ENCODE measurements at regions not wholly inside any gene's neighbourhood (a gene's known extent, or its start where the extent isn't known, plus 50 kb on each side); places are given as distances from the start of the nearest gene placed in this dataset.
"Not testable (repeated sequence)": the region's sequence is repeated elsewhere in the genome, so short reads cannot be mapped to it uniquely, and the experiment has no call there.

DNA sequence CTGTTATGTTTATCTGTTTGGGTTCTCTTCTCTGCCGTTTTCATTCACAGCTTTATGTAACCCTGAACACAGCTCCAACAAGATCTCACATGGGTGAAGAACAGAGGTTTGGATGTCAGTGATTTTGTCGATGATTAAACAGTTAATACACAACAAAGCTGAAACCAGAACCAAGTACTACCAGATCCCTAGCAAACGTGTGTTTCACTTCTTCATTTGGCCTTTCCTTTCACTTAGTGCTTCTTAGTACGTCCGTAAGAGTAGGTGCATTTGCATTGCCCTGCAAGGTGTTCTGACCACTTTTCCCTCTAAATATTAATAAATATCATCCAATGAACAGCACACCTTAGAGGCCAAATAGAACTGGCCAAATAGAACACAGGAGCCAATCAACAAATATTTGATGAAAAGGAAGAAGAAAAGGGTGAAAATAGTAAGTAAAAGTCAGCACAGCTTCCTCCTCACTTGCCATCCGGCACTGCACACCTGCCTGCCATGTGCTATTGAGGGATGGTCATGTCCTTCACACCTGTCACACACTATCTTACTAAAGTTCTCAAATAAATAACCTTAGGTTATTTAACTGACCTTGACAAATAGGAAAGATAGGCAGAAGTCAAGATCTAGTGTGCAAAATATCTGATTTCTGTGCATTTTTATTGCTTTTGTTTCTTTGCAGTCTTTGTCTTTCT is 252.6 kb upstream of the ANKRD30A start:
- DNase-seq (ENCODE audit: low spot score), result no peak

DNA sequence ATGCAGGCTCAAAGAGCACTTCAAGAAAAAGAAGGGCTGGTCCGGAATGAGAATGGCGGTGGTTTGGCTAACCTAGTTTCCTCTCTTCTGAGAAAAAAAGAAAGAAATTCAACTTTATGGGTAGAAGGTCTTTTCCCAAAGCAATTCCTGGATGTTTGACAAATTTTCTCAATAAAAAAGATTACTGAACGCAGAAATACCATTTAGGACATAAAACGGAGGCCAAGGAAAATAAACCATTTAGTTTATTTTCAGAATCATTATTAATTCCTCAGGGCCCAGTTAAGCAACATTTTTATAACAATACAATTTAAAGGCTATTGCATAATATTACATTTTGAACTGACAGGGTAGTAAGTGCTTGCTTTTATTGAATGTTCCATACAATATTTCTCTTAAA is 284.6 kb upstream of the ANKRD30A start:
- DNase-seq (ENCODE audit: low spot score), result no peak

DNA sequence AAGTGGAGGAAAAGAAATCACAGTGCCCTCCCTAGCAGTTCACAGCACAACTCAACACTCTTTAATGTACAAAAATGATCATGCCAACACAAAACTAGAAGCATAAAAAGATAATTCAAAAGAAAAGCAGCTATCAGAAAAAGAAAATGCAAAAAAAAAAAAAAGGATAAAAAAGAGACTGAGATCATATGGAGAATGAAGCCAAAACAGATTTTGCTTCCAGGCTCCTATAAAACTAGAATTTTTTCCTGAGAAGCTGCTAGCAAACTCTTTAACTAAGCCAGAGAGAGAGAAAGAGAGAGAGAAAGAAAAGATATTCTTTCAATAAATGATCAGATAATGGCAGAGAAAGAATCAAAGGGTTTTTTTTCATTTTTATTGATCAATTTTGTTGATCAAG is 288.0 kb upstream of the ANKRD30A start:
- no peak for DNase-seq (ENCODE audit: low spot score)

DNA sequence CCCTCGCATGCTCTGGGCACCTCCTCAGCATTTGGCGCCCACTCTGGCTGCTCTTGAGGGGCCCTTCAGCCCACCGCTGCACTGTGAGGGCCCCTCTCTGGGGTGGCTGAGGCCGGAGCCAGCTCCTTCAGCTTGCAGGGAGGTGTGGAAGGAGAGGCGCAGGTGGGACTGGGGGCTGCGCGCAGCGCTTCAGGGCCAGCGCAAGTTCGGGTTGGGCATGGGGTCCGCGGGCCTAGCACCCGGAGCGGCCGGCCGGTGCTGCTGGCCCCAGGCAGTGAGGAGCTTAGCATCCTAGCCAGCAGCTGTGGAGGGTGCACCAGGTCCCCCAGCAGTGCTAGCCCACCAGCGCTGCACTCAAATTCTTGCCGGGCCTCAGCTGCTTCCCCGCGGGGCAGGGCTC is 305.6 kb upstream of the ANKRD30A start:
- DNase-seq (ENCODE audit: low spot score), result no peak

DNA sequence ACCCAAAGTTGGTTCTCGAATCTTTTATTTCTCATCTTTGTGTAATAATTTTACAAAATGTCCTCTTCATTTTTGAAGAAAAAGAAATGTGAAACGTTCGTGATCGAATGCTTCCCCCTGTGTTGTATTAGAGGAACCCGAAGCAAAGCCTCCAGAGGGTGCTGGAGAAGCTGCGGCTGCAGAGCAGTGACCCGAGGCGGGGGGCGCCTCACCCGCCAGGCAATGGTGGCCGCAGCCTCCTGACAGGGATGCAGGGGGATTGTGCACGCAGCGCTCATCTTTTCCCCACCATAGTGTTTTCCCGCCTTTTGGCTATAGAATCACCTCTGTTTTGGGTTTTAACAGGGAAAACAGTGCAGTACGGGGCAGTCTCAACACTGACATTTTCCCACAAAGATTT is 307.5 kb upstream of the ANKRD30A start:
- DNase-seq (ENCODE audit: low spot score), result no peak

DNA sequence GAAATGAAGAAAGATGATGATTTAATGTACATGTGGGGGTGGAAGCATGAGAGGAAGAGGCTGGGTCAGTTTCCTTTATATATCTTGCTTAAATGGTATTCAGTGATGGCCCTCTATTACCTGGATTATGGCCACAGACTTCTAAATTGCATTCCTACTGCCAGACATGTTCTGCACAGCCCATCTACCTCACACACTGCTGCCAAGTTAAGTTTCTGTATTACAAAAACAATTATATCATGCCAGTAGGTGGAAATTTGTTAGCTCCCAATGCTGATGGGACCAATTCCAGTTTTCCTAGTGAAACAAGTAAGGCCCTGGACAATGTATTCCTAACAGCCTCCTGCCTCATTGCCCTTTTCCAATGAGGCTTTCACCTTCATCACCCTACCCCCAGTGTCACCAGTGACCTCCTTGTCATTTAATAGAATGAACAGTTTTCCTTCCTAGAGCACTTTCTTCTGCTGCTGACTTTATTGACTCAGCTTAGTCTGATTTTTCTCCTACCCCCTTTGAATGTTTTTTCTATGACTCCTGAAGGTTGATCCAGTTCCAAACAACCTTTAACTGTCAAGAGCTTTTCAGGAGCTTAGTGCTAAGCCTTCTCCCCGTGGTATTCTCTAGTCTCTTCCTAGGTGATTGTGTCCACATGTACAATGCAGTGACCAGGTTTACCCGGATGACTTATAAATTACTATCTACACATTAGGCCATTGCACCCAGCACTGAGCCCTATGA is 316.6 kb upstream of the ANKRD30A start:
- no peak for DNase-seq (ENCODE audit: low spot score)

DNA sequence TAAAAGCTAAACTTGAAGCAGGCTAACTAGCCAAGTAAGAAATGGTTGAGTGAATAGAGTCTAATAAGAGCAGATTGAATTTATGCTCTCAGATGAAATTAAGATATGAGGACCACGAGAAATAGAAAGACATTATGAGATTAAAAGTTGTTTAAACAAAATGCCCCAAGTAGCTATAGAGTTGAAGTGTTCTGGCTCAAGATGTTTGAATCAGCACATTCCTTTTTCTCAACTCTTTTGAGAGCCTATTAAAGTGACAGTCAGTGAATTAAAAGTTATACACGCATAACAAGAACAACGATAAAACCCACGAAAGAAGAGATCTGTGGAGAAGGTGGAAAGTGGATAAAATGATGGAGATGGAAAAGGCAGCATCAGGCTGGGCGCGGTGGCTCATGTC is 322.2 kb upstream of the ANKRD30A start:
- no peak for DNase-seq (ENCODE audit: low spot score)

DNA sequence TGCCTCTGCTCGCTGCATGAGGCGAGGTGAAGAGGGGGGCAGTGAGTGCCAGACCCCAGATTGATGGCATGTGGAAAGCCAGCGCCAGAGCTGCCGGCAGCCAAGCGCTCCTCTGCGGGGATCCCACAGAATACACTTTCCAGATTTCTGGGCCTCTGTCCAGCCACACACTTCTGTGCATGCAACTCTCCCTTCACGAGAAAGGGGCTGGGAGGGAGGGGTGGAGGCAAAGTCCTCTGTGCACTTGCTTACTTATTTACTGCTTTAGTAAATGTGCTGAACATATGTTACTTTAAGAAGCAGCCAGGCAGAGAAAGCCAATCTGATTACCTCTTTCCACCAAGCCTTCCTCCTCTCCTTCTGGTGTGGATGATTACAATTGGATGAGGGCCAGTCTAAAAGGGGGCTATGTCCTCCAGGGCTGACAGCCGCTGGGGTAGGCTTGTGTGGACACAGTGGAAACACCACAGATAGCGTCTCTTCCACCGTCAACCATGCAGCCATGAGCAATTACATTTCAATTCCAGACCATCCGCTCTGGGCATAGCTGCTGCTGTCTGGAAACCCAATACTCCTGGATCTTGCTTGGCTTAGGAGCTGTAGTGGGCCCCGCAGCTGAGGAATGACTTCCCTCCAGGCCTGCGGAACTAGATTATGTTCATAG is 322.8 kb upstream of the ANKRD30A start:
- peak; percentile 36 for DNase-seq (ENCODE audit: low spot score)

DNA sequence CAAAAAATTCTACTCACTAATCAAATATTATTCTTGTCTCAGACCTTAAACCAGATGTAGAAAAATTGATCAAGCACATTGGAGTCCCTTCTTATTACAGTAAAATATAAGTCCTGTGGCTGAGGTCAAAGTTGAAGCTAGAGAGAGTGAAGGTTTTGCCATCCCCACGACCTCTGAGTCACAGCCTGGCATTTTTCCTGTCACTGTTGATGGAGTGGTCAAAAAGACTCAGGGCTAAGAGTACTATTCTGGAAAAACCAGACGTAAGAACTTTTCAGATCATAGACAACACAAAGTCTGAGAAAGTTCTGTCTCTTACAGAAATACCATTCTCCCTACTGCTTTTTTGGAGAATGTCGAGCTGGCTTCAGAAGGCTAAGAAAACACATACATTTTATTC is 323.7 kb upstream of the ANKRD30A start:
- DNase-seq (ENCODE audit: low spot score), result no peak

DNA sequence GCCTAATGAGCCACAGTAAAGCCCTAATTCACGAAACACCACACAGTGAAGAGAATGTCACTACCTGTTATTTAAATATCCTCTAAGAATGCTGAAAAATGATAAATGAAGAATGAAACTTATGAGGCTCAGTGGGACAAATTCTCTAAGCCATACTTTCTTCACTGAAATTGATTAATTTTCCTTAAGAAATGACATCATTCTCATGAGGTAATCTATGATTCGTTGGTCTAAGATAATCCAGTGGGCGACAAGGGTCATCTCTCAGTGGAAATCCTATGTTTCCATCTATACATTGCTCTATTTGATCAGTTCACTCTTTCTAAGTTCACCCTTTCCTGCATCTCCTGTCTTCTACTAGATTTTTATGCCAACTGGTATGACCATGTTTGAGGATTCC is 330.4 kb upstream of the ANKRD30A start:
- DNase-seq (ENCODE audit: low spot score), result no peak

DNA sequence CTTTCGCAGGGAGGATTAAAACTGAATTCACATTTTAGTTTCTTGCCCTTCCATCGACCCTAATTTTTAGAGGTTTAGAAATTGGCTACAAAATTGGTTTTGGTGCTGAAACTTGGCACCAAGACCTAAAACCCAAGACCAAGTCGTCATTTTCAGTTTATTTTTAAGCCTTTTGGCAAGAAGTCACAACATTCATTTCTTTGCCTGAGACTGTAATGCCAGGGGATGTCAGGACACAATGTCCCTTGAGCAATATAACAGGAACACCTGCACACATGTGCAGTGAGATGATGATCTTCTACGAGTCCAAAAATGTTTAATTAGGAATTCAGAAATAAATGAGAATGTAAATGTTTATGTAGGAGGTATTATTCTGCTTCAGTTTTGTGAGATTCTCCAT is 335.4 kb upstream of the ANKRD30A start:
- no peak for DNase-seq (ENCODE audit: low spot score)

DNA sequence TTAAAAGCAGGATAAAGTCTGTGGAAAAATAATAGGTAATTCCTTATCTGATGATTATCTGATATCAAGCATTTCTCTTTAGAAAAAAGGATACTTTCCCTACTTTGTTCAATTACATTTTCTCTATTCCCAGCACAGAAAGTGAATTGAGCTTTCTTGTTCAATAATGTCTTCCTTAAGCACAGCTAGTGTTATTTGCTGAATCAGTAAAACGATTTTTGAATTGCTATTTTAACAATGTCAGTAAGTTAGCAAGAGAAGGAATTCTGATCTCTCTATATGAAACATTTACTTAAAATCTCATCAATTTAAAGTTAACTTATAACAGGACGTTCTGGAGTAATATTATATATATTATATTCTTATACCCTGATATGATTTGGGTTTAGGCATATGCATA is 337.2 kb upstream of the ANKRD30A start:
- DNase-seq (ENCODE audit: low spot score), result no peak

DNA sequence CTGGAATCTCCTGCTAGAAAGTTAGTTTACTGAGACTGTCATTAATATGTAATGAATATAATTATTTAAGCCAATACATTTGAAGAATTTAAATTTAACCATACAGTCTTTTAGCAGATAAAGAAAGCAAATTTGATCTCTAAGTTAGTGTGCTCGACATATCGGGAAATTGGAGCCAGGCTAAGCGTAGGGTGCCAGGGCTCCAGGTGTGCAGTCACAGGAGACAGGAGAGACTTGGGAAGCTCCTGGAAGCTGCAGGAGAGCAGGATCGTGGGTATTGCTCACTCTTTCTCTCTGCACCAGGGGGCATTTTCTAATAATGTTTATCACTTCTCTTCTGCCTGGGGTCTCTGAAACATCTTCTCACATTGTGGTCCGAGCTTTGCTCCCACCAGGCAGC is 342.0 kb upstream of the ANKRD30A start:
- no peak for DNase-seq (ENCODE audit: low spot score)

DNA sequence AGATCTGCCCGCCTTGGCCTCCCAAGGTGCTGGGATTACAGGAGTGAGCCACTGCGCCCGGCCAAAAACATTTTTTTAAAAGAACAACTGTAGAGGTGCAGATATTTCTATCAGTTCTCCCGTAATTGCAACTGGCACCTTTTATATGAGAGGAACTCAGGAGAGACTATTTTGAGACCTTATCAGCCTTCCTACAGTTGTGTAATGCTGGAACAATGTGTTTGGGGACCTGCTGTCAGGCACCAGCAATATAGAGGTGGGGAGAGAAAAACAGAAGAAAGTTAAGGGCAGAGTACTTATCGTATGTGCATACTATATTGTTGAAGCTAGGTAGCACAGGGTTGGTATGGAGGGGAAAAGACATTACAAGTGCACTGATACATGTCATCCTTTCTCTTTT is 343.8 kb upstream of the ANKRD30A start:
- no peak for DNase-seq (ENCODE audit: low spot score)

DNA sequence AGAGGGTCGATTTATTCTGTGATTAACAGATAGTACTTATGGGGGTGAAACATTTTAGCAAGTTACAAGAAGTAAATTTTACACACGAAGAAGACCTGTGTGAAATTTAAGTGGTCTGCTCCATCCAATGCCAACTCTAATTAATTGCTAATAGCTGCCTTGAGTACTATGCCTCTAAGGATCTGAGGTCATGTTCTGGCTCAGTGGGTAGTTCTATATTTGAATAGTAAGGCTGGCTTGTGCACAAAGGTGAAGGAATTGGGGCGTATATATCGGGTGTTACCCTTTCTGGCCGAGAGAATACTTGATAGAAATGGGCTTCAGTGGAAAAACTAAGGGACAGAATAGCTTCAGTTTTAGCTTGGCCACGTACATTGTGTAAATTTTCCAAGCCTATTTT is 345.2 kb upstream of the ANKRD30A start:
- no peak for DNase-seq (ENCODE audit: low spot score)

DNA sequence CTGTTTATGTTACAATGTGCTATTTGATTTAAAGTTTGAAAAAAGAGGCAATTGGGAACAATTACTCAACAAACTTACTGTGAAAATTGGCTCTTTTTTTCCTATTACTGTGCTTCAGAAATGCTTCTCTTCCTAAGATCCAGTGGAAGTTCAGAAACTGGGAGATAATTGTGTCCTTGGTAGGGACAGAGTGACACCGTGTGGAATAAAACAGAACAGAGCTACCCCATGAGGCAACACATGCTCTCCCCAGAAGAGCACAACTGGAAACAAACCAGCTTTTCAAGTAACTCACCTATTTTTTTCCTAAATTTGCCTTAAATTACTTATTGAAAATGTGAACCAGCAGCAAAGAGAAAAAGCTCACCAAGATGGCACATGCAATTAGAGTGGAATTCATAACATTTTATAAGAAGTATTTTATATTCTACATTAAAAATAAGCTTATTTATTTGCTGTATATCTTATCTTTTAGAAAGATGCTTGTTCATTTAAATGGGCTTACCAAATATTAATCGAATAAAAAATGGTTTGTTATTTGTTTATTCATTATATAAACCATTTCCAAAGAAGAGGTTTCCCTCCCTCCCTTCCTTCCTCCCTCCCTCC is 346.1 kb upstream of the ANKRD30A start:
- DNase-seq (ENCODE audit: low spot score), result peak; percentile 25

DNA sequence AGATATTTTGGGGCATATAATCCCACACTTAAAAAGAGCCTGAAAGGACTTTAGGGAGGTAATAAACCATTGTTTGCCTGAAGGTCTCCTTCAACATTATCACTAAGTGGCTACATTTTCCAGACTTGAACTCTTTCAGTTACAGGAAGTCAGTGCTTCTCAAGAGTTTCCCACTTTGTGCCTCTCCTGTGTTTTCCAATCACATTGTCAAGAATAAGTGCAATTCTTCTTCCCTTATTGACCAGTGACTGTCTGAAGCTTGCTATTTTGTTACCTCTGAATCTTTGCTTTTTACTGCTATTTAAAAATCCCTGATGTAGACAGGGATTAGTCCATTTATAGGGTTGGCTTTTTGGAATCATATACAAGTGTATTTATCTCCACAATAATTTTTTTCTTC is 346.7 kb upstream of the ANKRD30A start:
- no peak for DNase-seq (ENCODE audit: low spot score)

DNA sequence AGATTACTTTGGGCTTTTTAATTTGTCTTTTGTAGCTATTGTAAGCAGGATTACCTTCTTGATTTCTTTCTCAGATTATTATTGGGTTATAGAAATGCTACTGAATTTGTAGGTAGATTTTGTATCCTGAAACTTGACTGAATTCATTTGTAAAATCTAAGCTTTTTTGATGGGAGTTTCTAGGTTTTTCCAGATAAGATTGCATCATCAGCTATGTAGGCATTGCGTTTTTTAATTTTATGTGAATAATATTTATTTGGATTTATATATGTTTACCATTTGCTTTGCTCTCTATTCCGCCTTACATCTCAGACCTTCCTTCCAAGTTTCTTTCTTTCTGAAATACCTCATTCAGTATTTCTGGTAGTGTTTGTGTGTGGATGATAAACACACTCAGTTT is 351.7 kb upstream of the ANKRD30A start:
- DNase-seq (ENCODE audit: low spot score), result no peak

DNA sequence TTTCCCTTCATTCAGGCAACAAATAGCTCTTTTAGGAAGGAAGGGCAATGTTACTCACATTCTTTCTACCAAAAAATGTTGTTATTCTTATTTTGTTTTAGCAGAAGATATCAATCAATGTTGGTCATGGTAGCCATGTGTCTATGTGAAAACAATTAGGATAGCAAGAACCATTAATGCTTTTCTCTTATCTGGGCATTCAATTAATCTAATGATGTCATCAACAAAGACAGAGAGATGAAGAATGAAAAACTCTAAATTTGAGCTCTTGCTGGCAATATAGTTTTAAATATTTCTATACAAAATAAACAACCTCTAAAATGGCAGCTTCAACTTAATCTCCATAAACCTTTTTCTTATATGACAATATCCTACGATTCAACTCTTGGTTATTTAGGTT is 353.7 kb upstream of the ANKRD30A start:
- no peak for DNase-seq (ENCODE audit: low spot score)

DNA sequence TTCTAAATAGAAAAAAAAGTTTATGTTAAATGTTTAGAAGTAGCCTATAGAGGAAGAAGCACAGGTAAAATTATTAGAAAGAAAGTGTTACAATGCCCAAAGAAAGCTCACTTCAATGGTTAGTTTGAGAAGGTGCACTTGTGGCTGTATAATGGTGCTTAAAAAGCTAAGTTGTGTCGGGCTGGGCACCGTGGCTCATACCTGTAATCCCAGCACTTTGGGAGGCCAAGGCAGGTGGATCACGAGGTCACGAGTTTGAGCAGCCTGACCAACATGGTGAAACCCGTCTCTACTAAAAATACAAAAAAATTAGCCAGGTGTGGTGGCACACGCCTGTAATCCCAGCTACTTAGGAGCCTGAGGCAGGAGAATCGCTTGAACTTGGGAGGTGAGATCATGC is 355.7 kb upstream of the ANKRD30A start:
- not testable (repeated sequence) for DNase-seq (ENCODE audit: low spot score)

DNA sequence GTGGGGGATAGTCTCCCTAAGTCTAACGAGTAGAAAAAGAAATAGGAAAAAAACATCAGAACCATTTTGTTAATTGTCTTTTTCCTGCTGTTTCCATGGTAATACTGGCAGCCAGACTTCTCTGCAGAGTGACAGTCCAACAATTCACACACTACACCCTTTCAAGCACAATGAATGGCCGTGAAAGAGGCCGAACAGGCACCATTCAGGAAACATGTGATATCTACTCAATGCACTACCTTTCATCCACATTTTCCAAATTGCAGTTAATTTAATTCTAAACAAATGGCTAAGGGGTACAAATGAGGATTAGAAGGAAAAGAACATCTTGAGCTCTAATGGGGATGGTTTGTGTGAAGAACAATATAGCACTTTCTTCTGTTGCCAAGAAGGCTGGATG is 358.5 kb upstream of the ANKRD30A start:
- no peak for DNase-seq (ENCODE audit: low spot score)

DNA sequence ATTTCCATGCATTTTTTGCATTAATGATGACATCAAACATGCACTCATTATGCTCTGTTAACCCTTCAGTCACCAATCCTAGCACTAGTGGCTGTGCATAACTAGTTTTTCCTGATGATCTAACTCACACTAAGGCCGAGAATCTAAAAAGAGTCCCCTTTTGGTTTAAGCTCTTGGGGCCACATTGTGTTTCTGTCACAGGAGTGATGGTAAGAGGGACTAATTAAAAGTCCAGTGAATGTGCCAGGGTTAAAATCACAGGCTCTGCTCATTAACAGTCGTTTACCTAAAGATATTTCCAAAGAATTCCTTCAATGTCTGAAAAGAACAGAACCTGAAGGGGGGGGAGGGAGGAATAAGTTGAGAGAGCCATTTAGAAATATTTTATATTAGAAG is 359.0 kb upstream of the ANKRD30A start:
- DNase-seq (ENCODE audit: low spot score), result no peak
